ENCODE measurements at regions not wholly inside any gene's neighbourhood (a gene's known extent, or its start where the extent isn't known, plus 50 kb on each side); places are given as distances from the start of the nearest gene placed in this dataset.

DNA sequence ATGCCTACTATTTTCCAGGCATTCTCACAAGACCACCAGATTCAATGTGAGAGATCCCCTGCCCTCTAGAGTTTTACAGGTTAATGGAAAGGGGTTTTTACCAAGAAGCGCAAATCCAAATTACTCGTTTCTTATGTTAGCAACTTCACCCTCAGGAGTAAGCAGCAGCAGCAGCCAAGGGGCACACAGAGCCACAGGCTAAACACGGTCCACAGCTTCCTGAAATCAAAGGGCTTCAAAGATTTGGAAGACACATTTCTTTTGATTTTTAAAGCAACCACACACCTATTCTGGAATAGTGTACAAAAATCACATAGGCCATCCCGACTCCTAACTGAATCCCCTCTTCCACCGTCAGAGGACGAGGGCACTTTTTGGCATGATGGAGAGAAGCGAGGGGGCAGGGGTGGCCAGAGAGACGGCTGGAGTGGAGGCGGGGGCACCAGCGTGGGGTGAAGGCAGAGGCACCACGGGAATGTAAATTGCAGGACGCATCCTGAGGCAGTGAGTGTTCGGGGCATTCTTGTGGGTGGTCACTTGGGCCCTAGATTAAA is 107.0 kb downstream of the ARF6 start:
- TF ChIP-seq, protein P1, sequence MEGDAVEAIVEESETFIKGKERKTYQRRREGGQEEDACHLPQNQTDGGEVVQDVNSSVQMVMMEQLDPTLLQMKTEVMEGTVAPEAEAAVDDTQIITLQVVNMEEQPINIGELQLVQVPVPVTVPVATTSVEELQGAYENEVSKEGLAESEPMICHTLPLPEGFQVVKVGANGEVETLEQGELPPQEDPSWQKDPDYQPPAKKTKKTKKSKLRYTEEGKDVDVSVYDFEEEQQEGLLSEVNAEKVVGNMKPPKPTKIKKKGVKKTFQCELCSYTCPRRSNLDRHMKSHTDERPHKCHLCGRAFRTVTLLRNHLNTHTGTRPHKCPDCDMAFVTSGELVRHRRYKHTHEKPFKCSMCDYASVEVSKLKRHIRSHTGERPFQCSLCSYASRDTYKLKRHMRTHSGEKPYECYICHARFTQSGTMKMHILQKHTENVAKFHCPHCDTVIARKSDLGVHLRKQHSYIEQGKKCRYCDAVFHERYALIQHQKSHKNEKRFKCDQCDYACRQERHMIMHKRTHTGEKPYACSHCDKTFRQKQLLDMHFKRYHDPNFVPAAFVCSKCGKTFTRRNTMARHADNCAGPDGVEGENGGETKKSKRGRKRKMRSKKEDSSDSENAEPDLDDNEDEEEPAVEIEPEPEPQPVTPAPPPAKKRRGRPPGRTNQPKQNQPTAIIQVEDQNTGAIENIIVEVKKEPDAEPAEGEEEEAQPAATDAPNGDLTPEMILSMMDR (IDR thresholded peaks at IDR 0.05) = no peak
- TF ChIP-seq, protein P2, sequence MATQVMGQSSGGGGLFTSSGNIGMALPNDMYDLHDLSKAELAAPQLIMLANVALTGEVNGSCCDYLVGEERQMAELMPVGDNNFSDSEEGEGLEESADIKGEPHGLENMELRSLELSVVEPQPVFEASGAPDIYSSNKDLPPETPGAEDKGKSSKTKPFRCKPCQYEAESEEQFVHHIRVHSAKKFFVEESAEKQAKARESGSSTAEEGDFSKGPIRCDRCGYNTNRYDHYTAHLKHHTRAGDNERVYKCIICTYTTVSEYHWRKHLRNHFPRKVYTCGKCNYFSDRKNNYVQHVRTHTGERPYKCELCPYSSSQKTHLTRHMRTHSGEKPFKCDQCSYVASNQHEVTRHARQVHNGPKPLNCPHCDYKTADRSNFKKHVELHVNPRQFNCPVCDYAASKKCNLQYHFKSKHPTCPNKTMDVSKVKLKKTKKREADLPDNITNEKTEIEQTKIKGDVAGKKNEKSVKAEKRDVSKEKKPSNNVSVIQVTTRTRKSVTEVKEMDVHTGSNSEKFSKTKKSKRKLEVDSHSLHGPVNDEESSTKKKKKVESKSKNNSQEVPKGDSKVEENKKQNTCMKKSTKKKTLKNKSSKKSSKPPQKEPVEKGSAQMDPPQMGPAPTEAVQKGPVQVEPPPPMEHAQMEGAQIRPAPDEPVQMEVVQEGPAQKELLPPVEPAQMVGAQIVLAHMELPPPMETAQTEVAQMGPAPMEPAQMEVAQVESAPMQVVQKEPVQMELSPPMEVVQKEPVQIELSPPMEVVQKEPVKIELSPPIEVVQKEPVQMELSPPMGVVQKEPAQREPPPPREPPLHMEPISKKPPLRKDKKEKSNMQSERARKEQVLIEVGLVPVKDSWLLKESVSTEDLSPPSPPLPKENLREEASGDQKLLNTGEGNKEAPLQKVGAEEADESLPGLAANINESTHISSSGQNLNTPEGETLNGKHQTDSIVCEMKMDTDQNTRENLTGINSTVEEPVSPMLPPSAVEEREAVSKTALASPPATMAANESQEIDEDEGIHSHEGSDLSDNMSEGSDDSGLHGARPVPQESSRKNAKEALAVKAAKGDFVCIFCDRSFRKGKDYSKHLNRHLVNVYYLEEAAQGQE (IDR thresholded peaks at IDR 0.05; ENCODE audit: insufficient read depth in 1 of 2, low read depth in 2 of 2, low read length in 1 of 2) = no peak
- TF ChIP-seq POLR2AphosphoS5 (IDR thresholded peaks at IDR 0.05; ENCODE audit: low read depth, low read length) = no peak

All from Panc1 (cell line).